ENCODE measurements at regions not wholly inside any gene's neighbourhood (a gene's known extent, or its start where the extent isn't known, plus 50 kb on each side); places are given as distances from the start of the nearest gene placed in this dataset.

DNA sequence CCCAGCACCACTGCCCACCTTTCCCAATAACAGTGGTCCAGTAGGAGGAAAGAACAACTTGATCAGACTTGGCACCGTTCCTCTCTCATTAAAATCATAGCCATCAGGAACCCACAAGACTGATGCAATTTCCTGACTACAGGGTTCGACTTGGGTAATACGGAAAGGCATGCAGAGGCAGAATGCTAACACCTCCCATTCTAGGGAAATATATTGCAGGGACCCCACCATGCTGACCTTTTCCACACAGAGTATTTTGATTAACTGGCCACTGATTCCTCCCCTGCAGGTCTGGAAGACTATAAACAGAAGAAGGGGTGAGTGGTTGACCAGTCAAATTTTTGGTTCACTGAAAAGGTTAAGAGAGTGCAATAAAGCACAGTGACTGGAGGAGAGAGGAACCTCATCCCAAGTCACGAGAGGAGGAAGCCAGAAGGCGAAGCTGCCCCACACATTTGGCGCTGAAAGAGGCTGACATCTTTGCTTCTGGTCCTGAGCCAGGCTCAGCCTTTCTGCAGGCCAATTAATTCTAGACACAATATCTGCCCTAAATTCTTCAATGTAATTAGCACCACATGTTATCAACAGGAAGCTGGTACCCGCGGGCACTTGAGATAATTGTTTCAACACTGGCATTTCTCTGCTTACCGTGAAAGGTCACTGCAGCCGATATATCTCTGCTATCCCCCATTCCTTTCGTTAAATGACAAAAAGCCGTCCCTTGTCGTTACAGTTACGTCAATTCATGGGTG, 64.7 kb upstream of the SPOCK1 start:
- no peak overlapping the region for H2BK15ac ChIP-seq (replicated peaks; ENCODE audit: low read depth)
- no peak overlapping the region for H3K23ac ChIP-seq (ENCODE audit: low read length)
- H2AK5ac ChIP-seq (ENCODE audit: low read length) = no peak overlapping the region
- H3K36me3 ChIP-seq (ENCODE audit: control insufficient read depth, insufficient read depth, low read length) = no peaks in the 10 kb centered on the region
- peak; percentile 3 for DNase-seq
- H2BK5ac ChIP-seq (ENCODE audit: low read length) = no peak overlapping the region
- H2BK120ac ChIP-seq (ENCODE audit: low read depth, low read length) = no peak overlapping the region
- no peaks in the 10 kb centered on the region for H3K27me3 ChIP-seq (ENCODE audit: insufficient read depth, low read length, poor library complexity)
- H3K4me2 ChIP-seq (ENCODE audit: low read length) = no peak overlapping the region
- H3K4ac ChIP-seq (ENCODE audit: low read depth, low read length) = no peak overlapping the region
- H3K56ac ChIP-seq (ENCODE audit: low read length) = no peak overlapping the region
- no peaks in the 10 kb centered on the region for H3K79me1 ChIP-seq (ENCODE audit: low read length)
- H3K9ac ChIP-seq (ENCODE audit: low read length) = no peak overlapping the region
- H4K8ac ChIP-seq (ENCODE audit: low read depth, low read length) = no peak overlapping the region
- H3K27ac ChIP-seq (ENCODE audit: low read depth, low read length) = no peak overlapping the region
- H3K4me1 ChIP-seq (ENCODE audit: control insufficient read depth, low read depth, low read length) = no peaks in the 10 kb centered on the region
- no peaks in the 10 kb centered on the region for H3K79me2 ChIP-seq (ENCODE audit: control insufficient read depth, insufficient read depth, low read length)
- no CpG with 5 or more reads among the region's 14 CpGs for WGBS (ENCODE audit: extremely low coverage, insufficient coverage, low lambda C conversion rate)
- no peak overlapping the region for H3K4me3 ChIP-seq (ENCODE audit: low read length)
- H4K5ac ChIP-seq (ENCODE audit: low read length) = no peak overlapping the region
- H3K18ac ChIP-seq (ENCODE audit: low read length) = no peak overlapping the region

DNA sequence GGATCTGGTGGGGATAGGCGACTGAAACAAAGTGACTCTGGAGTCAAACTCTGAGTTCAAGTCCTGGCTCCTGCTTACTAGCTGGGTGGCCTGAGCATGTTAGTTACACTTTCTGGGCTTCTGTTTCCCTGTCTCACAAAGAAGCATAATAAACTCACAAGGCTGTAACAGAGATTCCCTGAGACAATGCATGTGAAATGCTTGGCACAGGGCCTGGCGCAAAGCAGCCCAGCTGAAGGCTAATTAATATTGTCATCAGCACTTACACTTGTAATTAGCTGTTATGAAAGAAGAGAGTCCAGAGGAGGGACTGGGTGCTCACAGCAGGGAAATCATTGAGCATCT, 64.1 kb upstream of the SPOCK1 start:
- Histone ChIP-seq H2BK120ac (ENCODE audit: low read depth, low read length) (no peak overlapping the region), H2AK5ac (ENCODE audit: low read length) (no peak overlapping the region), H3K56ac (ENCODE audit: low read length) (no peak overlapping the region), H4K5ac (ENCODE audit: low read length) (no peak overlapping the region), H3K79me2 (ENCODE audit: control insufficient read depth, insufficient read depth, low read length) (no peaks in the 10 kb centered on the region), H2BK15ac (replicated peaks; ENCODE audit: low read depth) (no peak overlapping the region), H3K4me3 (ENCODE audit: low read length) (no peak overlapping the region), H3K4me2 (ENCODE audit: low read length) (no peak overlapping the region), H3K4me1 (ENCODE audit: control insufficient read depth, low read depth, low read length) (no peaks in the 10 kb centered on the region), H3K27ac (ENCODE audit: low read depth, low read length) (no peak overlapping the region), H3K27me3 (ENCODE audit: insufficient read depth, low read length, poor library complexity) (no peaks in the 10 kb centered on the region), H3K9ac (ENCODE audit: low read length) (no peak overlapping the region), H3K18ac (ENCODE audit: low read length) (no peak overlapping the region), H2BK5ac (ENCODE audit: low read length) (no peak overlapping the region), H3K23ac (ENCODE audit: low read length) (no peak overlapping the region), H4K8ac (ENCODE audit: low read depth, low read length) (no peak overlapping the region), H3K79me1 (ENCODE audit: low read length) (no peaks in the 10 kb centered on the region), H3K4ac (ENCODE audit: low read depth, low read length) (no peak overlapping the region), H3K36me3 (ENCODE audit: control insufficient read depth, insufficient read depth, low read length) (no peaks in the 10 kb centered on the region)
- no CpG with 5 or more reads among the region's 2 CpGs for WGBS (ENCODE audit: extremely low coverage, insufficient coverage, low lambda C conversion rate)
- DNase-seq = no peak

DNA sequence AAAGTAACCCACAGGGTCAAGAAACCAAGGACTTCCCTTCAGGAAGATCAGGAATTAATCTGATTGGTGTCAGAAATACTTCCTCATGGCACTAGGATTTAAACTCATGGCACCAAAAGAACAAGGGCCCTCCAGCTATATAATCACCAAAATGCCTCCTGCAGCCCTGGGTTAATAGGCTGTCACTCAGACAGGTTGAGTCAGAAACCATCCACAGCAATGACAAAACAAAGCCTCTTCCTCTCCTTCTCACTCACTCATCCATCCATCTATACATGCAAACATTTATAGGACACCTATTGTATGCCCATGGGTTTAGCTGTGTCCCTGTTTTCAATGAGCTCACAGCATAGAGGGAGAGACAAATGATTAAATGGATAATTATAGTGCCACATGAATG, 62.5 kb upstream of the SPOCK1 start:
- H3K4ac ChIP-seq (ENCODE audit: low read depth, low read length) = no peak overlapping the region

DNA sequence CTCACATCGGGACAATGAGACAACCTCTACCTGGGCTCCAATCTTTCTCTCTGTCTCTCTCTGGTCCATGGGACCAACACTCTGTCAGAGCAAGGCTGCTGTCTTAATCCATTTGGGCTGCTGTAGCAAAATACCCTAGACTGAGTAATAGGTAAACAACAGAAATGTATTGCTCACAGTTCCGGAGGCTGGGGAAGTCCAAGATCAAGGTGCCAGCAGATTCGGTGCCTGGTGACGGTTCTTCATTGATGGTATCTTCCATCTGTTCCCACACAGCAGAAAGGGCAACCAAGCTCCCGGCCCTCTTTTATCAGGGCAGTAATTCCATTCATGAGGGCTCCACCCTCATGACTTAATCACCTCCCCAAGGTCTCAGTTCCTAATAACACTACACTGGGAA, 61.3 kb upstream of the SPOCK1 start:
- Histone ChIP-seq H3K18ac (ENCODE audit: low read length) (no peak overlapping the region), H4K8ac (ENCODE audit: low read depth, low read length) (no peak overlapping the region), H3K56ac (ENCODE audit: low read length) (no peak overlapping the region), H2BK120ac (ENCODE audit: low read depth, low read length) (no peak overlapping the region), H3K79me2 (ENCODE audit: control insufficient read depth, insufficient read depth, low read length) (no peaks in the 10 kb centered on the region), H3K27me3 (ENCODE audit: insufficient read depth, low read length, poor library complexity) (no peaks in the 10 kb centered on the region), H3K4me3 (ENCODE audit: low read length) (no peak overlapping the region), H3K4me2 (ENCODE audit: low read length) (no peak overlapping the region), H3K9ac (ENCODE audit: low read length) (no peak overlapping the region), H3K27ac (ENCODE audit: low read depth, low read length) (no peak overlapping the region), H2BK5ac (ENCODE audit: low read length) (no peak overlapping the region), H3K79me1 (ENCODE audit: low read length) (no peaks in the 10 kb centered on the region), H3K23ac (ENCODE audit: low read length) (no peak overlapping the region), H3K4me1 (ENCODE audit: control insufficient read depth, low read depth, low read length) (no peaks in the 10 kb centered on the region), H4K5ac (ENCODE audit: low read length) (no peak overlapping the region), H3K4ac (ENCODE audit: low read depth, low read length) (no peak overlapping the region), H2BK15ac (replicated peaks; ENCODE audit: low read depth) (no peak overlapping the region), H2AK5ac (ENCODE audit: low read length) (no peak overlapping the region), H3K36me3 (ENCODE audit: control insufficient read depth, insufficient read depth, low read length) (no peaks in the 10 kb centered on the region)
- no peak for DNase-seq
- no CpG with 5 or more reads among the region's 5 CpGs for WGBS (ENCODE audit: extremely low coverage, insufficient coverage, low lambda C conversion rate)

More for the DNA sequence above, 62.5 kb upstream of the SPOCK1 start:
- Histone ChIP-seq H3K4me2 (ENCODE audit: low read length) (no peak overlapping the region), H2AK5ac (ENCODE audit: low read length) (no peak overlapping the region), H3K4me1 (ENCODE audit: control insufficient read depth, low read depth, low read length) (no peaks in the 10 kb centered on the region), H3K27ac (ENCODE audit: low read depth, low read length) (no peak overlapping the region), H4K8ac (ENCODE audit: low read depth, low read length) (no peak overlapping the region), H3K9ac (ENCODE audit: low read length) (no peak overlapping the region), H2BK15ac (replicated peaks; ENCODE audit: low read depth) (no peak overlapping the region), H3K18ac (ENCODE audit: low read length) (no peak overlapping the region), H2BK120ac (ENCODE audit: low read depth, low read length) (no peak overlapping the region), H3K56ac (ENCODE audit: low read length) (no peak overlapping the region), H3K23ac (ENCODE audit: low read length) (no peak overlapping the region), H3K79me1 (ENCODE audit: low read length) (no peaks in the 10 kb centered on the region), H3K79me2 (ENCODE audit: control insufficient read depth, insufficient read depth, low read length) (no peaks in the 10 kb centered on the region), H3K4me3 (ENCODE audit: low read length) (no peak overlapping the region), H4K5ac (ENCODE audit: low read length) (no peak overlapping the region), H3K27me3 (ENCODE audit: insufficient read depth, low read length, poor library complexity) (no peaks in the 10 kb centered on the region), H3K36me3 (ENCODE audit: control insufficient read depth, insufficient read depth, low read length) (no peaks in the 10 kb centered on the region), H2BK5ac (ENCODE audit: low read length) (no peak overlapping the region)
- no peak for DNase-seq
